Fibroblast of skin of left quadriceps (primary cell): ENCODE measurements at regions not wholly inside any gene's neighbourhood (a gene's known extent, or its start where the extent isn't known, plus 50 kb on each side); places are given as distances from the start of the nearest gene placed in this dataset.
A peak's percentile ranks its signal among the peaks of the same experiment; 100 is the strongest.

Source experiments
- DNase-seq, 2 experiments: peaks; one replicate each; pipeline ENCODE4 v3.0.0-alpha.2; 2013; ENCODE audit warnings: low read depth in 2 of 2

- DNase-seq: no peak
Observed at GRCh38 chr13:77838271-77838670, 80.4 kb downstream of the EDNRB start.

- DNase-seq: no peak
Observed at GRCh38 chr13:77836423-77836822, 82.2 kb downstream of the EDNRB start.

GRCh38 chr13:77833331-77833863 lies 85.2 kb downstream of the EDNRB start:
- DNase-seq: peak; percentile 30 to 40

GRCh38 chr13:77832339-77833100 lies 86.1 kb downstream of the EDNRB start:
- DNase-seq: no peak

- DNase-seq: no peak
Observed at GRCh38 chr13:77831866-77832265, 86.8 kb downstream of the EDNRB start.

- no peak for DNase-seq
Observed at GRCh38 chr13:77829963-77830362, 88.7 kb downstream of the EDNRB start.

GRCh38 chr13:77828799-77829198 lies 89.8 kb downstream of the EDNRB start:
- DNase-seq: no peak

GRCh38 chr13:77827332-77827731 lies 91.3 kb downstream of the EDNRB start:
- DNase-seq: no peak

- DNase-seq: no peak
Observed at GRCh38 chr13:77820431-77821149, 98.0 kb downstream of the EDNRB start.

- no peak for DNase-seq
Observed at GRCh38 chr13:77817521-77817920, 101.1 kb downstream of the EDNRB start.

- DNase-seq: no peak
Observed at GRCh38 chr13:77815330-77815729, 103.3 kb downstream of the EDNRB start.
